ENCODE measurements at regions not wholly inside any gene's neighbourhood (a gene's known extent, or its start where the extent isn't known, plus 50 kb on each side); places are given as distances from the start of the nearest gene placed in this dataset.

DNA sequence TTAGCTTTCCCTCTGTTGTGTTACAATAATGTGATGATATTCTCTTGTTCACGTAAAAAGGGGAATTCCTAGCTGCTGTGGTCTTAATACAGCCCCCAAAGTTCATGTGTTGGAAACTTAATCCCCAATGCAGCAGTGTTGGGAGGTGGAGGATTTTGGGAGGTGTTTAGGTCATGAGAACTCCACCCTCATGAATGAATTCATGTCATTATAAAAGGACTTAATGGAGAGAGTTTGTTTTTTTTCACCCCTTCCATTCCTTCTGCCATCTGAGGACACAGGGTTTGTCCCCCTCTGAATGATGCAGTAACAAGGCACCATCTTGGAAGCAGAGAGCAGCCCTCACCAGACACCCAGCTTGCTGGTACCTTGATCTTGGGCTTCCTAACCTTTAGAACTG lies 253.4 kb upstream of the DDHD1 start:
- no peaks in the 10 kb centered on the region for H3K79me2 ChIP-seq (ENCODE audit: control insufficient read depth, insufficient read depth, low read length, poor library complexity)
- H4K91ac ChIP-seq (ENCODE audit: low read depth, low read length): no peak overlapping the region
- no peak for DNase-seq
- no peak overlapping the region for H3K9ac ChIP-seq (ENCODE audit: low read length)
- no peak overlapping the region for H3K27ac ChIP-seq (ENCODE audit: low read depth, low read length)
- H3K4me2 ChIP-seq (ENCODE audit: low read length): no peak overlapping the region
- no peak overlapping the region for H2BK120ac ChIP-seq (ENCODE audit: insufficient read depth, low read length, poor library complexity)
- H2AFZ ChIP-seq (ENCODE audit: insufficient read depth, low read length, poor library complexity): no peak overlapping the region
- H3K27me3 ChIP-seq (ENCODE audit: insufficient read depth, low read length): no peaks in the 10 kb centered on the region
- WGBS (ENCODE audit: extremely low coverage, insufficient coverage, insufficient read length): no CpG with 5 or more reads among the region's 1 CpG
- H3K4me1 ChIP-seq (ENCODE audit: control insufficient read depth in 1 of 2, insufficient read depth in 2 of 2, low read length in 2 of 2): no peaks in the 10 kb centered on the region
- H3K9me3 ChIP-seq (ENCODE audit: insufficient read depth, low read depth, low read length): no peaks in the 10 kb centered on the region
- H3K14ac ChIP-seq (ENCODE audit: low read length): no peak overlapping the region
- H3K4ac ChIP-seq (ENCODE audit: low read depth, low read length): no peak overlapping the region
- H2AK5ac ChIP-seq (ENCODE audit: low read length): no peak overlapping the region
- no peak overlapping the region for H4K8ac ChIP-seq (ENCODE audit: low read depth, low read length)
- no peaks in the 10 kb centered on the region for H3K36me3 ChIP-seq (ENCODE audit: control insufficient read depth in 1 of 2, insufficient read depth in 2 of 2, low read length in 2 of 2)
- H3K18ac ChIP-seq (ENCODE audit: low read length): no peak overlapping the region
- H3K23ac ChIP-seq (ENCODE audit: low read length): no peak overlapping the region
- no peak overlapping the region for H2BK12ac ChIP-seq (ENCODE audit: low read length)
- H3K4me3 ChIP-seq (ENCODE audit: low read depth, low read length): no peak overlapping the region
- no peaks in the 10 kb centered on the region for H3K79me1 ChIP-seq (ENCODE audit: low read length)
- no peak overlapping the region for H4K12ac ChIP-seq (ENCODE audit: low read depth, low read length)
- no peak overlapping the region for H2BK5ac ChIP-seq (ENCODE audit: low read depth, low read length, poor library complexity)

DNA sequence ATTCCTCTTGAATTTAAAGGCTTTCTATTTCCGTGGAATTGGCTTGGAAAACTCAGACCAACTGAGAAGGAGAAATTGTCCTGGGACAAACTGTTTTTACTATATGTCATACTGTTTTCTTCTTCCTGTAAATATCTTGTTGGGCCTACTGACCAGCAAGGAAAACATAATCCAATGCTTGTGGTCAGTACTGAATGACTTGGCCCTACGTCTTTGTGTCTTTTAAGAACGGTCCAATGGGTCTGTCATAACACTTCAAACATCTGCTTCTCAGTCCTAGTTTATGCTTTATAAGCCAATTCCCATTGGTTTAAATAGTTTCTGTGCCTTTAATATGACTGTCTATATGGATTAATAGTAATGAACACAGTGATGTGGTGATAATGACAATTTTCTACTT lies 248.5 kb upstream of the DDHD1 start:
- H2BK5ac ChIP-seq (ENCODE audit: low read depth, low read length, poor library complexity): no peak overlapping the region
- H3K4me2 ChIP-seq (ENCODE audit: low read length): no peak overlapping the region
- H3K79me1 ChIP-seq (ENCODE audit: low read length): no peaks in the 10 kb centered on the region
- no peak overlapping the region for H3K23ac ChIP-seq (ENCODE audit: low read length)
- no peak overlapping the region for H2AK5ac ChIP-seq (ENCODE audit: low read length)
- no peaks in the 10 kb centered on the region for H3K36me3 ChIP-seq (ENCODE audit: control insufficient read depth in 1 of 2, insufficient read depth in 2 of 2, low read length in 2 of 2)
- H3K14ac ChIP-seq (ENCODE audit: low read length): no peak overlapping the region
- no peak overlapping the region for H3K27ac ChIP-seq (ENCODE audit: low read depth, low read length)
- no peak overlapping the region for H4K12ac ChIP-seq (ENCODE audit: low read depth, low read length)
- H2AFZ ChIP-seq (ENCODE audit: insufficient read depth, low read length, poor library complexity): no peak overlapping the region
- H3K4me3 ChIP-seq (ENCODE audit: low read depth, low read length): no peak overlapping the region
- no peaks in the 10 kb centered on the region for H3K4me1 ChIP-seq (ENCODE audit: control insufficient read depth in 1 of 2, insufficient read depth in 2 of 2, low read length in 2 of 2)
- H2BK120ac ChIP-seq (ENCODE audit: insufficient read depth, low read length, poor library complexity): no peak overlapping the region
- no peak overlapping the region for H3K4ac ChIP-seq (ENCODE audit: low read depth, low read length)
- no peak overlapping the region for H4K91ac ChIP-seq (ENCODE audit: low read depth, low read length)
- no CpG with 5 or more reads among the region's 3 CpGs for WGBS (ENCODE audit: extremely low coverage, insufficient coverage, insufficient read length)
- no peak overlapping the region for H4K8ac ChIP-seq (ENCODE audit: low read depth, low read length)
- no peak for DNase-seq
- H3K27me3 ChIP-seq (ENCODE audit: insufficient read depth, low read length): no peaks in the 10 kb centered on the region
- no peak overlapping the region for H3K9ac ChIP-seq (ENCODE audit: low read length)
- no peaks in the 10 kb centered on the region for H3K9me3 ChIP-seq (ENCODE audit: insufficient read depth, low read depth, low read length)
- H3K79me2 ChIP-seq (ENCODE audit: control insufficient read depth, insufficient read depth, low read length, poor library complexity): no peaks in the 10 kb centered on the region
- no peak overlapping the region for H3K18ac ChIP-seq (ENCODE audit: low read length)
- no peak overlapping the region for H2BK12ac ChIP-seq (ENCODE audit: low read length)

DNA sequence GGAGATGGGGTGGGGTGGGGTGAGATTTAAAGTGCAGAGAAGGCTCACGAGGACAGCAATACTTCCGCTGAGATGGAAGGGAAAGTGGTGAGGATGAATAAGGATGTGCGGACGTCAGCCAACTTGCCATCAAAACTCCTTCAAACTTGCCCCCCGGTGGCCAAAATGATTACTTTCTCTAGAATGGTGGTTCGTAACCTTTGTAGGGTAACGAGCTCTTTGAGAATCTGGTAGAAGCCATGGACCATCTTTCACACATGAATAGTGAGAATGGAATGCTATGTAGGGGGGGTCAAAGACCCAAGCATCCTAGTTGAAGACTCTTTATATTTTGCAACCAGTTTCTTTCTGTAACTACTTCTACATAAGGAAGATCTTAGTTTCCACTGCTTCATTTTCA lies 245.9 kb upstream of the DDHD1 start:
- Histone ChIP-seq H3K18ac (ENCODE audit: low read length) (no peak overlapping the region), H3K4me2 (ENCODE audit: low read length) (no peak overlapping the region), H2AK5ac (ENCODE audit: low read length) (no peak overlapping the region), H3K23ac (ENCODE audit: low read length) (no peak overlapping the region), H2AFZ (ENCODE audit: insufficient read depth, low read length, poor library complexity) (no peak overlapping the region), H4K8ac (ENCODE audit: low read depth, low read length) (no peak overlapping the region), H3K4me3 (ENCODE audit: low read depth, low read length) (no peak overlapping the region), H3K27me3 (ENCODE audit: insufficient read depth, low read length) (no peaks in the 10 kb centered on the region), H4K12ac (ENCODE audit: low read depth, low read length) (no peak overlapping the region), H4K91ac (ENCODE audit: low read depth, low read length) (no peak overlapping the region), H2BK120ac (ENCODE audit: insufficient read depth, low read length, poor library complexity) (no peak overlapping the region), H3K4me1 (ENCODE audit: control insufficient read depth in 1 of 2, insufficient read depth in 2 of 2, low read length in 2 of 2) (no peaks in the 10 kb centered on the region), H3K9me3 (ENCODE audit: insufficient read depth, low read depth, low read length) (no peaks in the 10 kb centered on the region), H3K79me2 (ENCODE audit: control insufficient read depth, insufficient read depth, low read length, poor library complexity) (no peaks in the 10 kb centered on the region), H3K36me3 (ENCODE audit: control insufficient read depth in 1 of 2, insufficient read depth in 2 of 2, low read length in 2 of 2) (no peaks in the 10 kb centered on the region), H3K4ac (ENCODE audit: low read depth, low read length) (no peak overlapping the region), H3K79me1 (ENCODE audit: low read length) (no peaks in the 10 kb centered on the region), H3K27ac (ENCODE audit: low read depth, low read length) (no peak overlapping the region), H2BK5ac (ENCODE audit: low read depth, low read length, poor library complexity) (no peak overlapping the region), H3K9ac (ENCODE audit: low read length) (no peak overlapping the region), H3K14ac (ENCODE audit: low read length) (no peak overlapping the region), H2BK12ac (ENCODE audit: low read length) (no peak overlapping the region)
- no CpG with 5 or more reads among the region's 7 CpGs for WGBS (ENCODE audit: extremely low coverage, insufficient coverage, insufficient read length)
- peak in 1 of 2 donors; percentile 9 for DNase-seq

DNA sequence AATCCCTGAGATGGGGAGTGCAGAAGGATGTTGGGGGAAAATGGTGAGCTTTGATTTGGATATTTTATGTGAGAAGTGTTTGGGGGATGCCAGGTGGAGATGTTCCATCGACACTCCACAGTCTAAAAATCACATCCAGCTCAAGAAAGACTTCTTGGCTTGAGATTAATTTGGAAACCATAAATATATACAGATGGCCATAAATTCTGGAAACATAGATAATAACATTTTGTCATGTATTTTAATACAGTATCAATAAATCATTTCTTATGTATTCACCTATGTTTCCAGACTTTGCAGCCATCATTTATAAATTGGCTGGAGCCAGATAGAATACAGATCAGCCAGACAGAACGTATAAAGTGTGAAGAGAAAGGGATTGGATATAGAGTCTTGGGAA lies 245.5 kb upstream of the DDHD1 start:
- Histone ChIP-seq H3K14ac (ENCODE audit: low read length) (no peak overlapping the region), H3K9me3 (ENCODE audit: insufficient read depth, low read depth, low read length) (no peaks in the 10 kb centered on the region)
- no CpG with 5 or more reads among the region's 2 CpGs for WGBS (ENCODE audit: extremely low coverage, insufficient coverage, insufficient read length)

More for the DNA sequence above, 245.5 kb upstream of the DDHD1 start:
- Histone ChIP-seq H3K9ac (ENCODE audit: low read length) (no peak overlapping the region), H2AFZ (ENCODE audit: insufficient read depth, low read length, poor library complexity) (no peak overlapping the region), H3K79me2 (ENCODE audit: control insufficient read depth, insufficient read depth, low read length, poor library complexity) (no peaks in the 10 kb centered on the region), H3K27ac (ENCODE audit: low read depth, low read length) (no peak overlapping the region), H2BK12ac (ENCODE audit: low read length) (no peak overlapping the region), H3K4me1 (ENCODE audit: control insufficient read depth in 1 of 2, insufficient read depth in 2 of 2, low read length in 2 of 2) (no peaks in the 10 kb centered on the region), H3K23ac (ENCODE audit: low read length) (no peak overlapping the region), H3K4ac (ENCODE audit: low read depth, low read length) (no peak overlapping the region), H3K4me3 (ENCODE audit: low read depth, low read length) (no peak overlapping the region), H3K79me1 (ENCODE audit: low read length) (no peaks in the 10 kb centered on the region), H4K12ac (ENCODE audit: low read depth, low read length) (no peak overlapping the region), H3K4me2 (ENCODE audit: low read length) (no peak overlapping the region), H2BK120ac (ENCODE audit: insufficient read depth, low read length, poor library complexity) (no peak overlapping the region), H4K91ac (ENCODE audit: low read depth, low read length) (no peak overlapping the region), H2BK5ac (ENCODE audit: low read depth, low read length, poor library complexity) (no peak overlapping the region), H4K8ac (ENCODE audit: low read depth, low read length) (no peak overlapping the region), H3K27me3 (ENCODE audit: insufficient read depth, low read length) (no peaks in the 10 kb centered on the region), H2AK5ac (ENCODE audit: low read length) (no peak overlapping the region), H3K18ac (ENCODE audit: low read length) (no peak overlapping the region), H3K36me3 (ENCODE audit: control insufficient read depth in 1 of 2, insufficient read depth in 2 of 2, low read length in 2 of 2) (no peaks in the 10 kb centered on the region)
- no peak for DNase-seq
